Dermis blood vessel endothelial cell (primary cell): ENCODE measurements at regions not wholly inside any gene's neighbourhood (a gene's known extent, or its start where the extent isn't known, plus 50 kb on each side); places are given as distances from the start of the nearest gene placed in this dataset.

Experiments used
- DNase-seq: peaks from one replicate; pipeline ENCODE4 v3.0.0; 2010

- no peak for DNase-seq
These were observed 343.6 kb downstream of the FRK start for GRCh38 chr6:115717062-115717461.

GRCh38 chr6:115712291-115712961, 348.3 kb downstream of the FRK start:
- DNase-seq = no peak

- DNase-seq = no peak
These were observed 351.8 kb downstream of the FRK start for GRCh38 chr6:115708850-115709249.

DNA sequence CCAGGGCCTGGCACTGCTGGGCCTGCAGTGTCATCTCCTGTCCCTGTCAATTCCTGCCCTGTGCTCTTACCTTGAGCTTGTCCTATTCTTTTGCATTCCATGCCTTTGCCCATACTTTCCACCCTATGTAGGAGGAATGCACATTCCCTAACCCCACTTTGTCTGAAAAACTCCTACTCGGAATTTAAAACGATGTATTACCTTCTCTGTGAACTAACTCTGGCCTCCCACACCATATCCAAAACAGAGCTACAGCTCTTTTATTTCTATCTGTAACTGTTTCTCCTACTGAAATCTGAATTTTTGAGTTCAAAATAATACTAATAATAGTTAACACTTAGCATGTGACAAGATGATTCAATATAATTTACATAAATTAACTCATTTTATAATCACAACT, 353.7 kb downstream of the FRK start:
- no peak for DNase-seq

DNA sequence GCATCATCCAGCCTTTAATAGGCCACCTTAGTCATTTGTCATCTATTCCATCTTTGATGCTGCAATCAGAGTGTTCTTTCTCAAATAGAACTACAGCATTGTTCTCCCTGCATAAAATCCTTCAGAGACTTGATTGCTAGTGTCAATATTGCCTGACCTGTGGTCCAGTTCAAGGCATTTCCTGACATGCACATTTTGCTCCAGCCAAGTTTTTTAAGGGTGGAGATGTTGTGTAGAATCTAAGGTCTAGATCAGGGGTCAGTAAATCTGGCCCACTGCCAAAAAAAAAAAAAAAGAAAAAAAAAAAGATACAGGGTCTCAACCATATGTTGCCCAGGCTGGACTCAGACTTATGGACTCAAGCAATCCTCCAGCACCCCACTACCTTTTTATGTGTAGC, 354.4 kb downstream of the FRK start:
- DNase-seq = no peak

GRCh38 chr6:115704028-115704427, 356.7 kb downstream of the FRK start:
- DNase-seq = no peak

- DNase-seq = no peak
These were observed 369.3 kb downstream of the FRK start for GRCh38 chr6:115691433-115691832.

GRCh38 chr6:115690854-115691253, 369.8 kb downstream of the FRK start:
- DNase-seq = no peak

GRCh38 chr6:115681978-115682775, 378.5 kb downstream of the FRK start:
- no peak for DNase-seq

GRCh38 chr6:115680621-115681020, 380.1 kb downstream of the FRK start:
- DNase-seq = no peak

DNA sequence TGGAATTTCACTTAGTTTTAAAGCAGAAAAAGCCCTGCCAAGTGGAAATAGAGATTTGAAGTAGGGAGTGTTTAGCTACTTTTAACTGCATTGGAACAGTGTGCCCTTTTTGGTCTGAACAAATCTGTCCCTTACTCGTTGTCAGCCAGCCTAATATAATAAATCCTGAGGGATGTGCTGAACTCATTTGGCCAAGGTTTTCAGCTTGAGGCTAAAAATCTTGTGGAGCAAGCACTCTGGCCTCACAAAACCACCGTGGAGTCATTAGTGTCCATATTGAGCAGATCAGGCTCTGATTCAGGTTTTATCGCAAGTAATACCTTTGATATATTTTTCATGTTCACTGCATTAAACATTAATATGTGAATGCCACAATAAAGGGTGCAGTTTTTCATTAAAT, 383.5 kb downstream of the FRK start:
- DNase-seq = no peak

DNA sequence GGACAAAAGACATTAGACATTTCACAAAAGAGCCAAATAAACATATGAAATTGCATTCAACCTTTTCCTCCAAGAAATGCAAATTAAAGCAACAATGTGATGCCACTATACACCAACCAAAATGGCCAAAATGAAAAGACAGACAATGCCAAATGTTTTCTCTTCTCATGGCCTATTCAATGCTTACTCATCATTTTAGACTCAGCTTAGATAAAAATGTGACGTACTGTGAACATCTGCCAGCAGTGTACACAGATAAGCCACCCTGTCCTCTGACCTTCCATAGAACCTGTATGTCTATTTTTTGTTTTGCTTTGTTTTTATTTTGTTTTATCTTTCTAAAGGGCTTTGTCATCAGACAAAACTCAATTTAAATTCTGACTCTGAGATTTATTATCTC, 385.2 kb downstream of the FRK start:
- DNase-seq = no peak

- no peak for DNase-seq
These were observed 391.9 kb downstream of the FRK start for GRCh38 chr6:115668781-115669180.

- DNase-seq = no peak
These were observed 392.5 kb downstream of the FRK start for GRCh38 chr6:115668211-115668610.

- no peak for DNase-seq
These were observed 393.1 kb downstream of the FRK start for GRCh38 chr6:115667478-115668026.

- no peak for DNase-seq
These were observed 393.7 kb downstream of the FRK start for GRCh38 chr6:115666997-115667396.

DNA sequence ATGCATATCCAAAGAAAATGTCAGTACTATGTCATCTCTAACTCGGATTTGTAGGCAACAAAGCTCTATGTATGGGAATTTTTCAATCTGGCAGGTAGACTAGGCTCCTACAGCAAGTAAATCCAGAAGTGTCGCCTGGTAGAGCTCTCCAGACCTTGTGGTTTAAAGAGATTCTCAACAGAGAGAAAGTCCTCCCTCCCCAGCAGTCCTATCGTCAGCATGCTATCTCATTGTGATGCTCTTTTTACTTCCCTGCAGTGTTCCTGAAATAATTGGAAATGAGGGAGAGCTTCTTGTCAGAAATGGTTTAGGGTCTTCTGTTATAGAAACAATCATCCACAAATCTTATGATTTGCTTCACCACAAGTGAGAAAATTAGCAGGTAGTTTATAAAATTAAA, 395.4 kb downstream of the FRK start:
- no peak for DNase-seq

DNA sequence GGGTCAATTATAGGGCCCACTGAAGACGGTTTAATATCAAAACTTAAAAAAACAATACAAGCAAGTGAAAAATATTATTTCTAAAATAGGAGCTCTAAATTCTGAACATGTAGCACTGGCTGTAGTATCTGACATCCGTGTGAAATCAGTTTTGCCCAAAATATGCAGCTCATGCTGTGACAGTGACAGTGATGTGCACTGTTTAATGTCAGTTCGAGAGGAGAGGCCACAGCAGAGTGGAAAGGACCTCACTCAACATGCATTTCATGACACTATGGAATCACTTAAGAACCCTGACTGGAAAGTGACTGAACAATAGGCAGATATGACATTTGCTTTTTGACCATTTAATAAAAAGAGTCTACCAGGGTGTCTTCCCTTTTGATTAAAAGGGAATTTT, 397.0 kb downstream of the FRK start:
- DNase-seq = no peak

DNA sequence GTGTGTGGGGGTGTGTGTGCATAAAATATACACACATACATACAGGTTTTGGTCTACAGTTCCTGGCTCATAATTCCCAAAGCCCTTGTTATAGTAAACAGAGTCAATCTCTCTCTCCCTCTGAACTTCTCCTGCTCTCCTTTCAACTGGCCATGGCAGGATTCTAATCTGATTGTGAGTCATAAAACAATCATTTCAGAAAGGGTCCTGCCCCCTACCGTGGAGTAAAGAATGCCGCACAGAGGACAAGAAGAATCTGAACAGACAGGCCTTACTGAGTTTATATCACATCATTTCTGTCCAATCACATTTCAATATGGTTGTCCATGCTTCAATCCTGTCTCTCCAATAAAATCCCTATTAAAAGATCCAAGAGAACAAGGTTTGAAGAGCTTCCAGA, 416.9 kb downstream of the FRK start:
- DNase-seq = no peak

DNA sequence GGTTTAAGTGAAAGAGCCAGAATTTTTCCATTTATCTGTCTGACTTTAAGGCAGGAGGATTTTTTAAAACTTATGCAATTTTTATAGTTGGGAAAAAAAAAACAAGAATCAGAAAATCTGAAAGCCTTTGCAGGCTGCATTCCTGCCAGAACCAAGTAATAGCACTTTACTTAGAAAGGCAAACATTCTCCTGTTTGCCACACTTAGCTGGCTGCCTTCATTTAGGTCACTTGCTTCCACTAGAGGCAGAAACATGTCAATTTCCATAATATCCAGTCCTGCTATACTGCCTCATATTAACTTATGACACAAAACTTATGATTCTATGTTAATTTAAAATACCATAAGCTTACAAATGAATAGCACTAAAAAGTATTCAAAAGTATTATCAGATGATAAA, 425.8 kb downstream of the FRK start:
- DNase-seq = no peak

DNA sequence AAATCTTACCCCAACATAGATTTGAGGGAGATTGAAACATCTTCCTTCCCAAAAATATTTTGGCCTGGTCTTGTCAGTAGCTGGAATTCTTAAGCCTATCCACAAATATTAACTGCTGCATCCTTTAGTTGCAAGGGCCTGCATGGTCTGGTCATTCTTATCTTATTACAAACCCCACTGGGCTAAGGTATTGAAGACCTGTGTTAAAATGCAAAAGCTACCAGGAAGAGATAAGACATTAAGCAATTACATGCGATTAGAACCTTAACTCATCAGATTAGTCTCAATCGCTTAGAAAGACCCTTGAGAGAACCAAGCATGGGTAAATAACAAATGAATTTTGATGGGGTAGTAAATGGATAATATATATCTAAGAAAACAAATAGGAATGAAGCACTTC, 426.6 kb downstream of the FRK start:
- no peak for DNase-seq

DNA sequence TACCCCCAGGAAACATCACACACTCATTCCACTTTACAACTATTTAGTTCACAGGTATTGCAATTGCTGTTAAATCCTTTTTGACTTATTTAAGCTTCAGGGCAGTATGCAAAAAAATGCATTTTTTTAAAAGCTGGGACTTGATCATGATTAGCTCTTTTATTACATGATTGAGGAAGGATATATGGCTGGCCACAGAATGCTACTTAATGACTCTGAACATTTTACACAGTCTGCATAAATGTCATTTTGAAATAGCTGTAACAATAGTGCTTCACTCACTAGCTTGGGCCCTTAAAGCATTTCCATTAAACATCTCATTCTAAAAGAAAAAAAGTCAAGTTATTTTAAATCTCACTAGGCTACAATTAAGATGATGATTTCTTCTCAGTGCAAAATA, 429.7 kb downstream of the FRK start:
- no peak for DNase-seq

- DNase-seq = no peak
These were observed 430.2 kb downstream of the FRK start for GRCh38 chr6:115630424-115631024.

DNA sequence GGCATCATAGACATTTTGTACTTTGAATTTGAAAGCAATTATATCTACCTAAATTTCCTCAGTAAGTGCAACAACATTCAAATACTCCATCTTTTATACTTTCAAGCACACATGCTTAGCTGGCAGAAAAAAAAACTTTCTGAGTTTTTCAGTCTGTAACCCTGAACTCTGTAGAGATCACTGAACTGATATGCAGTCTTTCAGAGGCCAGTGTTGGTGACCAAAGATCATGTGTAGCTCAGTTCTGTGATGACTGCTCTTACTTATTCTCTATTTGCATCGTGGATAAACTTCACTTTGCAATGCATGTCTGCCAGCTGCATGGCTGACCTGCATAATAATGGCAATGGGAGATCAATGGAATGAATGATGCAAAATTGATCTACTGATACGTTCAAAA, 431.3 kb downstream of the FRK start:
- DNase-seq = no peak
